Duodenal mucosa (tissue), 2 donors: ENCODE measurements at regions not wholly inside any gene's neighbourhood (a gene's known extent, or its start where the extent isn't known, plus 50 kb on each side); places are given as distances from the start of the nearest gene placed in this dataset.

Experiments
- H3K27ac ChIP-seq: one replicate; pipeline ENCODE4 v1.7.0; 2013; ENCODE audit warnings: low read depth, low read length
- H3K27me3 ChIP-seq, 2 donors: one replicate each; pipeline ENCODE4 v1.7.0; 2013; ENCODE audit warnings: low read length in 2 of 2, control low read depth in 1 of 2; ENCODE audit not compliant: insufficient read depth in 2 of 2, control insufficient read depth in 1 of 2
- H3K36me3 ChIP-seq, 2 donors: one replicate each; pipeline ENCODE4 v1.7.0; 2013; ENCODE audit warnings: low read length in 2 of 2, control low read depth in 1 of 2; ENCODE audit not compliant: insufficient read depth in 2 of 2, control insufficient read depth in 1 of 2
- H3K4me1 ChIP-seq, 2 donors: one replicate each; pipeline ENCODE4 v1.7.0; 2013; ENCODE audit warnings: low read length in 2 of 2, control low read depth in 1 of 2; ENCODE audit not compliant: insufficient read depth in 2 of 2, control insufficient read depth in 1 of 2
- H3K4me3 ChIP-seq, 2 donors: one replicate each; pipeline ENCODE4 v1.7.0; 2013; ENCODE audit warnings: low read length in 2 of 2, low read depth in 1 of 2
- H3K9ac ChIP-seq, 2 donors: one replicate each; pipeline ENCODE4 v1.7.0; 2013; ENCODE audit warnings: low read length in 2 of 2, low read depth in 1 of 2
- H3K9me3 ChIP-seq, 2 donors: one replicate each; pipeline ENCODE4 v1.7.0; 2013; ENCODE audit warnings: low read length in 2 of 2, control low read depth in 1 of 2; ENCODE audit not compliant: control insufficient read depth in 1 of 2

DNA sequence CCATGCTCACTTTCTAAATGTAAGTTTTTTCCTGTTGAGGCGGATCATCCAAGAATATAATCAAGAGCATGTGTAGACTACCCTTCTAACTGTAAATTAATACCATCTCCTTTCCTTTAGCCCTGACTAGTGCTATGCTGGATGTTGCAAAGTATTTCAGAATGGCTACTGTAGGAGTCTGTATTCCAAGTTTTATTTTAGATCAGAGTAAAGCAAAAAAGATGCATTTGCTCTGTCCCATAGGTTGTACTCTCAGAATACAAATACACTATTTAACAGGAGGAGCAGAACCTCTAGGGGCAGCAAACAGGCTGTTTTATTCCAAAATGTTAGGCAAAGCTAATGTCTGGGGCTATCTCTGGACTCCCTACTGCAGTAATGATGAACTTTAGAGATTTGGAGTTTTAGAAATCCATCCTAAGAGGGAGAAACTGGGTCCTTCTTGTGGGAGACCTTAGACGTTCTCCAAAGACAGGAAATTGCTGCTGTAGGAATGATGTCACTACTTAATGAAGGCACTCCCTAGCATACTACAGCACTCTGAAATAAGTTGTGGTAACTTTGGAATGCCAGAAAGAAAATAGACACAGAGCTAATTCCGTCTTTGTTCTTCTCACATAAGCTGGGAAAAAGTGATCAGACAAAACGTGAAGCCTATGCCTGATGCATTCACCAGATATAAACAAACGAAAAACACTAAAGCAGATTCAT, 392.4 kb upstream of the HS3ST5 start:
- no peaks in the 10 kb centered on the region for H3K9me3 ChIP-seq
- no peak overlapping the region for H3K27ac ChIP-seq
- no peaks in the 10 kb centered on the region for H3K36me3 ChIP-seq
- H3K4me3 ChIP-seq: no peak overlapping the region
- no peaks in the 10 kb centered on the region for H3K4me1 ChIP-seq
- H3K9ac ChIP-seq: no peak overlapping the region
- H3K27me3 ChIP-seq: no peaks in the 10 kb centered on the region

DNA sequence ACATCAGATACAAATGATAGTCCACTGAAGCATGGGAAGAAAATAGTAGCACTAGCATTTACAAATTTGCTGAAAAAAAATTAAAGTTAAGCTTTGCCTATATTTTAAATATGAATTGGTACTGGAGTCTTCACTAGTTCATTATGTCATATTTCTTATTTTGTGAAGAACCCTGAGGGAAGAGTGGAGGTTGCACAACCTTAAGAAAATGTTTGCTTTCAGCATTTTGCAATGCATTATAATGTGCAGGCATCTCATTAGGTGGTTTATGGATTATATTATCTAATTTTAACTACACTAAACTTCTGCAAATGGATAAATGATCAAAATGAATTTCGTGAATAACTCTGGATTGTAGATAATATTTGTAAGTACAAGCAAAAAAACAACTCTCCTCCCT, 390.8 kb upstream of the HS3ST5 start:
- Histone ChIP-seq H3K27me3 (no peaks in the 10 kb centered on the region), H3K9ac (no peak overlapping the region), H3K36me3 (no peaks in the 10 kb centered on the region), H3K9me3 (no peaks in the 10 kb centered on the region), H3K4me3 (no peak overlapping the region), H3K4me1 (no peaks in the 10 kb centered on the region), H3K27ac (no peak overlapping the region)

DNA sequence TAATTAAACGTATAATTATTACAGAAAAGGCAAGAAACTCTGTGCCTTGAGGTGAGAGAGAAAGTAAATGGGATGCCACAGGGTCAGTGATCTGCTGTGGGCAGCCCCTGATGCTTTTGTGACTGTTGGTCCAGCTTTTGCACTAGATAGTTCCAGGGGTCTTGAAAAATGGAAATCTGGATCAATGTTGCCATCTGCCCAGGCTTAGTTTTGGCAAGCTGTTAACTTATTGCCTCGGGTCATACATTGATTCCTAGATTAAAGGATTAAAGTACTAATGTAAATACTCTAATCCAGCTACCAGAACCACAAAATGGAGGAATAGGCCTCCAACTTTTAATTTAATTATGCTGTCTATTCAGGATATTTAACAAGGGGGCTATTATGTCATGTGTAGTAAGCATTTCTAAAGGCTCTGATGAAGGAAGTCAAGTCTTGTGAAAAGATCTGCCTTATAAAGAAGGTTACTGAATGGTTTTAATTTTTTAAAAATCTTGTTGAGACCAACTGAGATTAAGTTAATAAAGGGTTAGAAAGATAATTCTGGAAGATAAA, 376.0 kb upstream of the HS3ST5 start:
- H3K9me3 ChIP-seq: no peaks in the 10 kb centered on the region
- H3K36me3 ChIP-seq: no peaks in the 10 kb centered on the region
- no peak overlapping the region for H3K9ac ChIP-seq

DNA sequence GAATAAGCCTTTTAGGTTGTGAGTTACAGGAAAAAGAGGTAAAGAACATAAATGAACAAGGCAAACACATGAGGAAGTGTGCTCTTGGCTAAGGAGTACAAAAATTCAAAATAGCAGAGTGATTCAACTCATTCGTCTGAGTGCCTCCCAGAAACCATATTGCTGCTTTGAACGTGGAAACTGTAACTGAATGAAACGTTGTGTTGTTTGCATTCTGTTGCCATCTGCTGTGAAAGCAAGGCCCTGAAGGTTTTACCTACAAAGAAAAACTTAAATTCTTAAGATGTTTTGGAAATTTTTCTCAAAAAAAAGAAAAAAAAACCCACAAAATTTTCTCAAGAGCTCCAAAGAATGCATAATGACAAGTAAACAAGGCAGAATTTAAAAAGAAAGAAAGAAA, 375.4 kb upstream of the HS3ST5 start:
- Histone ChIP-seq H3K27me3 (no peaks in the 10 kb centered on the region), H3K4me3 (no peak overlapping the region), H3K9ac (no peak overlapping the region), H3K4me1 (no peaks in the 10 kb centered on the region), H3K36me3 (no peaks in the 10 kb centered on the region), H3K27ac (no peak overlapping the region), H3K9me3 (no peaks in the 10 kb centered on the region)

More for the DNA sequence above, 376.0 kb upstream of the HS3ST5 start:
- Histone ChIP-seq H3K4me3 (no peak overlapping the region), H3K4me1 (no peaks in the 10 kb centered on the region), H3K27me3 (no peaks in the 10 kb centered on the region), H3K27ac (no peak overlapping the region)

DNA sequence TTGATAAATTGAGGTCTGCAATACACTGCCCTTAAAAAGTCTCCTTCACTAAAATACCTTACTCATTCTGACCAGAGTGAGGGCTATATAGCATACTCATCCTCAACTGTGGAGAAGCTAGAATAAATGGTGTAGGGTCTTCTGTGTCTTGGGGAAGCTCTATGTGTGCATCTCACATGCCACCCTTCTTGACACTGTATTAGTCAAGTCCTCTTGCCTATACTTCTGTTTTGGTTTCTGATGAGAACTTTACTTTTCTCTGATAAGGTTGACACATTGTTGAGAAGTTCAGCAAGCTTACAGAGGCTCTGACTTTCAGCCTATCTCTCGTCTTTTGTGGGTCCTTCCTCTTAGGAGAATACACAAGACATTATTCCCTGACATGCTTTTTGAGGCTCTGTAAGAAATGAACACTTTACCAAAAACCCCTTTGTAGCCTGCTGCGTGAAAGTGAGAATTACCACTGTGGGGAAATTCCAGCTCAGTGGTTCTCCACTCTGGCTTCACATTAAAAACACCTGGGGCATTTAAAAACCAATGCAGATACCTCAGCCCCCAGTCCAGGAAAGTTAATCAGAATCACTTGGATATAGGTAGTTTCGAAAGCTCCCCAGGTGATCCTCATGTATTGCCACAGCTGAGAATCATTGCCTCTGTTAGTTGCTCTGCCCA, 372.1 kb upstream of the HS3ST5 start:
- Histone ChIP-seq H3K9me3 (no peaks in the 10 kb centered on the region), H3K4me3 (no peak overlapping the region), H3K36me3 (no peaks in the 10 kb centered on the region), H3K27ac (no peak overlapping the region), H3K27me3 (no peaks in the 10 kb centered on the region), H3K9ac (no peak overlapping the region), H3K4me1 (no peaks in the 10 kb centered on the region)

DNA sequence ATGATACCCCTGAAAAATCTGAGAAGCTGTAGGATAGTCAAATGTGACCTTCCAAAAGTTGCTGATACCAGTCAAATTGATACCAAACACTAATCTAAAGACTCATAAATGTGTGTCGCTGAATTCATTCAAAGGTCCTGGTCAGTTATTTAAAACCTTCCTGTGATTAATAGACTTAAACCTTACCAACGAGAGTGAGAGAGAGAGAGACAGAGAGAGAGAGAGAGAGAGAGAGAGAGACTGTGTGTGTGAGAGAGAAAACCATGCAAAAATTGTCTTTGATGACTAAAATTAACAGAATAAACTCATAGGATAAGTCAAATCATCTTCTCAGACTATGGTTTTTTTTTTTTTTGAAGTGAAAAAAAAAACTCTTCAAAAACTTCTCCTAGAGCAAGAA, 370.9 kb upstream of the HS3ST5 start:
- Histone ChIP-seq H3K4me3 (no peak overlapping the region), H3K4me1 (no peaks in the 10 kb centered on the region), H3K27ac (no peak overlapping the region), H3K27me3 (no peaks in the 10 kb centered on the region), H3K9me3 (no peaks in the 10 kb centered on the region), H3K36me3 (no peaks in the 10 kb centered on the region), H3K9ac (no peak overlapping the region)

DNA sequence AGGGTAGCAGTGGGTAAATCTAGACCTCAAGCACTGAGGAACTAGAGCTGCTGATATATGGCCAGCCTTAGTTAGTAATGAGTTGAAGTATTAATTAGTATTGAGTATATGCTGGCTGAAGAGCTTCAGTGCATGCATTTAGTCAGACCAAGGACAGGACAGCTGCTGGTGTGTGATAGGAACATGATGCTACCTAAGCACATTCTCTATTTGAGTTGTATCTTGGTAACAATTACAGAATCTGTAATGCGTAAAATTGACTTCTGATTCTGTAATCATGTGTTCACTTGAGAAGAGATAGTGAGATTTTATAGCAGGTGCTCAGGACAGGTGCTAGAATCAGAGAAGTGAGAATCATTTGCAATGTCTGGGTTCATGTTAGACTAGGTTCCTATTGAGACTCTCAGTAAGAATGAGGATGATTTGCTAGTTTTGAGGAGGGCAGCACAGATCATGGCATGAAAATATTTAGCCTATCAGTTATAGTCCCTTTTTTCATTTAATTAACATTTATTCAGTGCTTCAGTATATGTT, 369.4 kb upstream of the HS3ST5 start:
- Histone ChIP-seq H3K4me1 (no peaks in the 10 kb centered on the region), H3K27me3 (no peaks in the 10 kb centered on the region), H3K9ac (no peak overlapping the region), H3K36me3 (no peaks in the 10 kb centered on the region), H3K27ac (no peak overlapping the region), H3K4me3 (no peak overlapping the region), H3K9me3 (no peaks in the 10 kb centered on the region)

DNA sequence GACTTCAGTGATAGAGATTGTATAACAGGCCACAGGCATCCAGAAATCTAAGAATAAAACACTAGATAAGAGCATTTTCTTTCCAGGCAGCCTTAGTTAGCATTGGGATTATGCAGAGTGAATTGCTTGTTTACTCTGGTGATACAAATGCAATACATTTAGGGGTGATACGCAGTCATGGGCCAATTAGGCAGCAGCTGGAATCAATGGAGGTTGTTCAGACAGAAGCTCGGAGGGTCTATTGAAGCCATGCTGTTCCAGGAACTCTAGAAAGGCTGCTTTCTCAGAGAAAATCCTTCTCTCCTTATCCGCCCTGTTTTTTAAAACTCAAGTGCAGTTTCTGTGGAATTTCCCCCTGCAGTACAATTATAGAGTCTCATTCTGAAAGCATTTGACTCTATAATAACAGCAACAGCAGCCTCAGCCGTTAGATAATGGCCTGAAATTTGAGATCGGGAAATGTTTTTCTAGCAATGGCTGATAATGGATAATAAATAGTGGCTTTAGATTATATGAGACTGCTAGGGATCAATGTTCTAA, 364.3 kb upstream of the HS3ST5 start:
- H3K9me3 ChIP-seq: no peaks in the 10 kb centered on the region
- no peak overlapping the region for H3K27ac ChIP-seq
- no peaks in the 10 kb centered on the region for H3K36me3 ChIP-seq
- H3K9ac ChIP-seq: no peak overlapping the region
- no peak overlapping the region for H3K4me3 ChIP-seq
- no peaks in the 10 kb centered on the region for H3K4me1 ChIP-seq
- H3K27me3 ChIP-seq: no peaks in the 10 kb centered on the region

DNA sequence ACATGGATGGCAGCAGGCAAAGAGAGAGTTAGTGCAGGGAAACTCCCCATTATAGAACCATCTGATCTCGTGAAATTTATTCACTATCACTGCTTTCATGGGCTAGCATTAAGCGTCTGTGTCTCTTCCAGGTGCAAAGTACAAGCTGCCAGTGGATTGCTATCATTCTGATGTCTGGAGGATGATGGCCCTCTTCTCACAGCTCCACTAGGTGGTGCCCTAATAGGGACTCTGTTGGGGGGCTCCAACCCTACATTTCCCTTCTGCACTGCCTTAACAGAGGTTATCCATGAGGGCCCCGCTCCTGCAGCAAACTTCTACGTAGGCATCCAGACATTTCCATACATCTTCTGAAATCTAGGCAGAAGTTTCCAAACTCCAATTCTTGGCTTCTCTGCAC, 347.8 kb upstream of the HS3ST5 start:
- Histone ChIP-seq H3K9me3 (no peaks in the 10 kb centered on the region), H3K36me3 (no peaks in the 10 kb centered on the region), H3K4me3 (no peak overlapping the region), H3K27me3 (no peaks in the 10 kb centered on the region), H3K9ac (no peak overlapping the region), H3K4me1 (no peaks in the 10 kb centered on the region), H3K27ac (no peak overlapping the region)

DNA sequence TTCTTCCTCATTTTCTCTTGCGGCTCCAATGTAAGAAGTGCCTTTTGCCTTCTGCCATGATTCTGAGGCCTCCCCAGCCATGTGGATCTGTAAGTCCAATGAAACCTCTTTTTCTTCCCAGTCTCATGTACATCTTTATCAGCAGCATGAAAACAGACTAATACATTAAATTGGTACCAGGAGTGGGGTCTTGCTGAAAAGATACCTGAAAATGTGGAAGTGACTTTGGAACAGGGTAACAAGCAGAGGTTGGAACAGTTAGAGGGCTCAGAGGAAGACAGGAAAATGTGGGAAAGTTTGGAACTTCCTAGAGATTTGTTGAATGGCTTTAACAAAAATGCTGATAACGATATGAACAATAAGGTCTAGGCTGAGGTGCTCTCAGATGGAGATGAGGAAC, 316.7 kb upstream of the HS3ST5 start:
- Histone ChIP-seq H3K4me3 (no peak overlapping the region), H3K9ac (no peak overlapping the region), H3K27ac (no peak overlapping the region), H3K36me3 (no peaks in the 10 kb centered on the region), H3K9me3 (peaks cover 0 to 10% of the 10 kb centered on the region in 2 donors), H3K27me3 (no peaks in the 10 kb centered on the region), H3K4me1 (no peaks in the 10 kb centered on the region)
